ENCODE measurements at regions not wholly inside any gene's neighbourhood (a gene's known extent, or its start where the extent isn't known, plus 50 kb on each side); places are given as distances from the start of the nearest gene placed in this dataset.

GRCh38 chr7:20064974-20065862, 152.0 kb downstream of the MACC1 start:
- Mint-ChIP-seq H3K4me3 (ENCODE audit: low read depth) (no peak overlapping the region), H3K36me3 (ENCODE audit: insufficient read depth) (peaks cover 1% of the 10 kb centered on the region), H3K4me1 (ENCODE audit: low read depth) (peaks cover 2% of the 10 kb centered on the region), H3K27me3 (no peaks in the 10 kb centered on the region), H3K9me3 (ENCODE audit: low read depth) (peaks cover 18% of the 10 kb centered on the region), H3K27ac (no peak overlapping the region)
- no peak for TF ChIP-seq CTCF (IDR thresholded peaks at IDR 0.05; ENCODE audit: unreplicated experiment)
- no peak for DNase-seq (ENCODE audit: low spot score, unreplicated experiment)

GRCh38 chr7:20064181-20064970, 152.8 kb downstream of the MACC1 start:
- no peak for TF ChIP-seq CTCF (IDR thresholded peaks at IDR 0.05; ENCODE audit: unreplicated experiment)
- Mint-ChIP-seq H3K4me3 (ENCODE audit: low read depth) (no peak overlapping the region), H3K27me3 (no peaks in the 10 kb centered on the region), H3K4me1 (ENCODE audit: low read depth) (peaks cover 2% of the 10 kb centered on the region), H3K9me3 (ENCODE audit: low read depth) (peaks cover 16% of the 10 kb centered on the region), H3K36me3 (ENCODE audit: insufficient read depth) (peaks cover 1% of the 10 kb centered on the region), H3K27ac (no peak overlapping the region)
- DNase-seq (ENCODE audit: low spot score, unreplicated experiment), result no peak

- Mint-ChIP-seq H3K36me3 (ENCODE audit: insufficient read depth) (peaks cover 1% of the 10 kb centered on the region), H3K4me1 (ENCODE audit: low read depth) (peaks cover 2% of the 10 kb centered on the region), H3K9me3 (ENCODE audit: low read depth) (peaks cover 10% of the 10 kb centered on the region), H3K4me3 (ENCODE audit: low read depth) (no peak overlapping the region), H3K27me3 (no peaks in the 10 kb centered on the region), H3K27ac (no peak overlapping the region)
- no peak for TF ChIP-seq CTCF (IDR thresholded peaks at IDR 0.05; ENCODE audit: unreplicated experiment)
- DNase-seq (ENCODE audit: low spot score, unreplicated experiment), result no peak
Measured at GRCh38 chr7:20063644-20064043, 153.5 kb downstream of the MACC1 start.

GRCh38 chr7:20062932-20063331, 154.3 kb downstream of the MACC1 start:
- H3K4me3 Mint-ChIP-seq (ENCODE audit: low read depth), result no peak overlapping the region
- H3K36me3 Mint-ChIP-seq (ENCODE audit: insufficient read depth), result peaks cover 1% of the 10 kb centered on the region
- TF ChIP-seq CTCF (IDR thresholded peaks at IDR 0.05; ENCODE audit: unreplicated experiment), result no peak
- DNase-seq (ENCODE audit: low spot score, unreplicated experiment), result no peak
- H3K27me3 Mint-ChIP-seq, result no peaks in the 10 kb centered on the region
- peaks cover 10% of the 10 kb centered on the region for H3K9me3 Mint-ChIP-seq (ENCODE audit: low read depth)
- H3K4me1 Mint-ChIP-seq (ENCODE audit: low read depth), result peaks cover 2% of the 10 kb centered on the region
- H3K27ac Mint-ChIP-seq, result no peak overlapping the region

- H3K4me1 Mint-ChIP-seq (ENCODE audit: low read depth), result peaks cover 19% of the 10 kb centered on the region
- H3K36me3 Mint-ChIP-seq (ENCODE audit: insufficient read depth), result peaks cover 7% of the 10 kb centered on the region
- no peaks in the 10 kb centered on the region for H3K27me3 Mint-ChIP-seq
- TF ChIP-seq CTCF (IDR thresholded peaks at IDR 0.05; ENCODE audit: unreplicated experiment), result no peak
- peaks cover 34% of the 10 kb centered on the region for H3K9me3 Mint-ChIP-seq (ENCODE audit: low read depth)
- no peak overlapping the region for H3K27ac Mint-ChIP-seq
- DNase-seq (ENCODE audit: low spot score, unreplicated experiment), result no peak
- H3K4me3 Mint-ChIP-seq (ENCODE audit: low read depth), result no peak overlapping the region
Measured at GRCh38 chr7:20053334-20054104, 163.7 kb downstream of the MACC1 start.
